GM23338 (cell line): ENCODE measurements at regions not wholly inside any gene's neighbourhood (a gene's known extent, or its start where the extent isn't known, plus 50 kb on each side); places are given as distances from the start of the nearest gene placed in this dataset.

ENCODE experiments used
- EZH2 ChIP-seq: fragments of 200-600 bp; sonication (generic); IDR thresholded peaks from one replicate; pipeline ENCODE4 v1.8.0; 2017; ENCODE audit warnings: antibody characterized with exemption, mild to moderate bottlenecking, low read depth; ENCODE audit not compliant: unreplicated experiment
- EZH2phosphoT487 ChIP-seq: fragments of 200-600 bp; sonication (generic); IDR thresholded peaks from one replicate; pipeline ENCODE4 v1.8.1; 2018; ENCODE audit warnings: antibody characterized with exemption; ENCODE audit not compliant: unreplicated experiment
- JUNB ChIP-seq: IDR thresholded peaks from one replicate; pipeline ENCODE4 v1.6.1; 2016; ENCODE audit warnings: antibody characterized with exemption; ENCODE audit not compliant: unreplicated experiment
- POLR2AphosphoS5 ChIP-seq: IDR thresholded peaks from 2 replicates; pipeline ENCODE4 v1.6.1; 2016; ENCODE audit warnings: antibody characterized with exemption, low read depth
- ZNF114 ChIP-seq: fragments of 250-450 bp; sonication (Bioruptor Pico); IDR thresholded peaks from 2 replicates; pipeline ENCODE4 v1.5.0; 2020; ENCODE audit warnings: mild to moderate bottlenecking, moderate library complexity
- ZNF331 ChIP-seq: fragments of 250-450 bp; sonication (Bioruptor Pico); IDR thresholded peaks from 2 replicates; pipeline ENCODE4 v1.5.0; 2020; ENCODE audit warnings: low read depth, mild to moderate bottlenecking, moderate library complexity
- TF ChIP-seq, protein P1 (sequence below): IDR thresholded peaks from 2 replicates; pipeline ENCODE4 v1.6.1; 2016; ENCODE audit warnings: antibody characterized with exemption
- TF ChIP-seq, protein P2 (sequence below), 2 experiments: fragments of 200-600 bp in 1 of 2; sonication (generic) in 1 of 2; conservative IDR thresholded peaks; 2 replicates each; pipeline versions ENCODE4 v1.5.1 to v1.6.1; 2016 to 2017; ENCODE audit warnings: antibody characterized with exemption in 2 of 2, low read depth in 2 of 2, mild to moderate bottlenecking in 2 of 2, moderate library complexity in 1 of 2
- TF ChIP-seq, protein P3 (sequence below): IDR thresholded peaks from one replicate; pipeline ENCODE4 v1.6.1; 2018; ENCODE audit warnings: antibody characterized with exemption; ENCODE audit not compliant: unreplicated experiment
- TF ChIP-seq, protein P4 (sequence below): fragments of 250-450 bp; sonication (Bioruptor Pico); IDR thresholded peaks from 2 replicates; pipeline ENCODE4 v1.5.0; 2020; ENCODE audit warnings: mild to moderate bottlenecking, moderate library complexity

DNA sequence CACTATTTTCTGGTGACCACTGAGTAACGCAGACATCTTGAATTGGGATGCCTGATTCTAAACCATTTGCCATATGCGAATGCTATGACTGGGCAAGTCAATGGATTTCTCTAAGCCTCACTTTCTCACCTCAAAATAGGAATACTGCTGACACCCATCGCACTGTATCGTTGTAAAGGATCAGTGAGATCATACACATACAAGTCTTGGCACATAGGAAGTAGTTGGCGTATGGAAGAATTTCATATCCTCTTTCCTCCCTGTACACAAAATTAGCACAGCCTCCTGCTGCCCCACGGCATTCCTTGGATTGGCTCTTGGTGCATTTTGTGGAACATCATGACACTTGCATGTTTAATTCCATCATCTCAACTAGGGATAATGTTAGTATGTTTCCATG is 366.9 kb downstream of the CMPK2 start:
- TF ChIP-seq, protein P1, sequence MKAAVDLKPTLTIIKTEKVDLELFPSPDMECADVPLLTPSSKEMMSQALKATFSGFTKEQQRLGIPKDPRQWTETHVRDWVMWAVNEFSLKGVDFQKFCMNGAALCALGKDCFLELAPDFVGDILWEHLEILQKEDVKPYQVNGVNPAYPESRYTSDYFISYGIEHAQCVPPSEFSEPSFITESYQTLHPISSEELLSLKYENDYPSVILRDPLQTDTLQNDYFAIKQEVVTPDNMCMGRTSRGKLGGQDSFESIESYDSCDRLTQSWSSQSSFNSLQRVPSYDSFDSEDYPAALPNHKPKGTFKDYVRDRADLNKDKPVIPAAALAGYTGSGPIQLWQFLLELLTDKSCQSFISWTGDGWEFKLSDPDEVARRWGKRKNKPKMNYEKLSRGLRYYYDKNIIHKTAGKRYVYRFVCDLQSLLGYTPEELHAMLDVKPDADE, result no peak
- no peak for TF ChIP-seq EZH2
- TF ChIP-seq POLR2AphosphoS5, result no peak
- no peak for TF ChIP-seq JUNB
- TF ChIP-seq EZH2phosphoT487, result no peak
- TF ChIP-seq, protein P2, sequence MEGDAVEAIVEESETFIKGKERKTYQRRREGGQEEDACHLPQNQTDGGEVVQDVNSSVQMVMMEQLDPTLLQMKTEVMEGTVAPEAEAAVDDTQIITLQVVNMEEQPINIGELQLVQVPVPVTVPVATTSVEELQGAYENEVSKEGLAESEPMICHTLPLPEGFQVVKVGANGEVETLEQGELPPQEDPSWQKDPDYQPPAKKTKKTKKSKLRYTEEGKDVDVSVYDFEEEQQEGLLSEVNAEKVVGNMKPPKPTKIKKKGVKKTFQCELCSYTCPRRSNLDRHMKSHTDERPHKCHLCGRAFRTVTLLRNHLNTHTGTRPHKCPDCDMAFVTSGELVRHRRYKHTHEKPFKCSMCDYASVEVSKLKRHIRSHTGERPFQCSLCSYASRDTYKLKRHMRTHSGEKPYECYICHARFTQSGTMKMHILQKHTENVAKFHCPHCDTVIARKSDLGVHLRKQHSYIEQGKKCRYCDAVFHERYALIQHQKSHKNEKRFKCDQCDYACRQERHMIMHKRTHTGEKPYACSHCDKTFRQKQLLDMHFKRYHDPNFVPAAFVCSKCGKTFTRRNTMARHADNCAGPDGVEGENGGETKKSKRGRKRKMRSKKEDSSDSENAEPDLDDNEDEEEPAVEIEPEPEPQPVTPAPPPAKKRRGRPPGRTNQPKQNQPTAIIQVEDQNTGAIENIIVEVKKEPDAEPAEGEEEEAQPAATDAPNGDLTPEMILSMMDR (conservative IDR thresholded peaks at IDR 0.05; ENCODE audit: low read depth in 2 of 2), result no peak
- no peak for TF ChIP-seq ZNF331
- TF ChIP-seq, protein P3, sequence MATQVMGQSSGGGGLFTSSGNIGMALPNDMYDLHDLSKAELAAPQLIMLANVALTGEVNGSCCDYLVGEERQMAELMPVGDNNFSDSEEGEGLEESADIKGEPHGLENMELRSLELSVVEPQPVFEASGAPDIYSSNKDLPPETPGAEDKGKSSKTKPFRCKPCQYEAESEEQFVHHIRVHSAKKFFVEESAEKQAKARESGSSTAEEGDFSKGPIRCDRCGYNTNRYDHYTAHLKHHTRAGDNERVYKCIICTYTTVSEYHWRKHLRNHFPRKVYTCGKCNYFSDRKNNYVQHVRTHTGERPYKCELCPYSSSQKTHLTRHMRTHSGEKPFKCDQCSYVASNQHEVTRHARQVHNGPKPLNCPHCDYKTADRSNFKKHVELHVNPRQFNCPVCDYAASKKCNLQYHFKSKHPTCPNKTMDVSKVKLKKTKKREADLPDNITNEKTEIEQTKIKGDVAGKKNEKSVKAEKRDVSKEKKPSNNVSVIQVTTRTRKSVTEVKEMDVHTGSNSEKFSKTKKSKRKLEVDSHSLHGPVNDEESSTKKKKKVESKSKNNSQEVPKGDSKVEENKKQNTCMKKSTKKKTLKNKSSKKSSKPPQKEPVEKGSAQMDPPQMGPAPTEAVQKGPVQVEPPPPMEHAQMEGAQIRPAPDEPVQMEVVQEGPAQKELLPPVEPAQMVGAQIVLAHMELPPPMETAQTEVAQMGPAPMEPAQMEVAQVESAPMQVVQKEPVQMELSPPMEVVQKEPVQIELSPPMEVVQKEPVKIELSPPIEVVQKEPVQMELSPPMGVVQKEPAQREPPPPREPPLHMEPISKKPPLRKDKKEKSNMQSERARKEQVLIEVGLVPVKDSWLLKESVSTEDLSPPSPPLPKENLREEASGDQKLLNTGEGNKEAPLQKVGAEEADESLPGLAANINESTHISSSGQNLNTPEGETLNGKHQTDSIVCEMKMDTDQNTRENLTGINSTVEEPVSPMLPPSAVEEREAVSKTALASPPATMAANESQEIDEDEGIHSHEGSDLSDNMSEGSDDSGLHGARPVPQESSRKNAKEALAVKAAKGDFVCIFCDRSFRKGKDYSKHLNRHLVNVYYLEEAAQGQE, result no peak
- TF ChIP-seq, protein P4, sequence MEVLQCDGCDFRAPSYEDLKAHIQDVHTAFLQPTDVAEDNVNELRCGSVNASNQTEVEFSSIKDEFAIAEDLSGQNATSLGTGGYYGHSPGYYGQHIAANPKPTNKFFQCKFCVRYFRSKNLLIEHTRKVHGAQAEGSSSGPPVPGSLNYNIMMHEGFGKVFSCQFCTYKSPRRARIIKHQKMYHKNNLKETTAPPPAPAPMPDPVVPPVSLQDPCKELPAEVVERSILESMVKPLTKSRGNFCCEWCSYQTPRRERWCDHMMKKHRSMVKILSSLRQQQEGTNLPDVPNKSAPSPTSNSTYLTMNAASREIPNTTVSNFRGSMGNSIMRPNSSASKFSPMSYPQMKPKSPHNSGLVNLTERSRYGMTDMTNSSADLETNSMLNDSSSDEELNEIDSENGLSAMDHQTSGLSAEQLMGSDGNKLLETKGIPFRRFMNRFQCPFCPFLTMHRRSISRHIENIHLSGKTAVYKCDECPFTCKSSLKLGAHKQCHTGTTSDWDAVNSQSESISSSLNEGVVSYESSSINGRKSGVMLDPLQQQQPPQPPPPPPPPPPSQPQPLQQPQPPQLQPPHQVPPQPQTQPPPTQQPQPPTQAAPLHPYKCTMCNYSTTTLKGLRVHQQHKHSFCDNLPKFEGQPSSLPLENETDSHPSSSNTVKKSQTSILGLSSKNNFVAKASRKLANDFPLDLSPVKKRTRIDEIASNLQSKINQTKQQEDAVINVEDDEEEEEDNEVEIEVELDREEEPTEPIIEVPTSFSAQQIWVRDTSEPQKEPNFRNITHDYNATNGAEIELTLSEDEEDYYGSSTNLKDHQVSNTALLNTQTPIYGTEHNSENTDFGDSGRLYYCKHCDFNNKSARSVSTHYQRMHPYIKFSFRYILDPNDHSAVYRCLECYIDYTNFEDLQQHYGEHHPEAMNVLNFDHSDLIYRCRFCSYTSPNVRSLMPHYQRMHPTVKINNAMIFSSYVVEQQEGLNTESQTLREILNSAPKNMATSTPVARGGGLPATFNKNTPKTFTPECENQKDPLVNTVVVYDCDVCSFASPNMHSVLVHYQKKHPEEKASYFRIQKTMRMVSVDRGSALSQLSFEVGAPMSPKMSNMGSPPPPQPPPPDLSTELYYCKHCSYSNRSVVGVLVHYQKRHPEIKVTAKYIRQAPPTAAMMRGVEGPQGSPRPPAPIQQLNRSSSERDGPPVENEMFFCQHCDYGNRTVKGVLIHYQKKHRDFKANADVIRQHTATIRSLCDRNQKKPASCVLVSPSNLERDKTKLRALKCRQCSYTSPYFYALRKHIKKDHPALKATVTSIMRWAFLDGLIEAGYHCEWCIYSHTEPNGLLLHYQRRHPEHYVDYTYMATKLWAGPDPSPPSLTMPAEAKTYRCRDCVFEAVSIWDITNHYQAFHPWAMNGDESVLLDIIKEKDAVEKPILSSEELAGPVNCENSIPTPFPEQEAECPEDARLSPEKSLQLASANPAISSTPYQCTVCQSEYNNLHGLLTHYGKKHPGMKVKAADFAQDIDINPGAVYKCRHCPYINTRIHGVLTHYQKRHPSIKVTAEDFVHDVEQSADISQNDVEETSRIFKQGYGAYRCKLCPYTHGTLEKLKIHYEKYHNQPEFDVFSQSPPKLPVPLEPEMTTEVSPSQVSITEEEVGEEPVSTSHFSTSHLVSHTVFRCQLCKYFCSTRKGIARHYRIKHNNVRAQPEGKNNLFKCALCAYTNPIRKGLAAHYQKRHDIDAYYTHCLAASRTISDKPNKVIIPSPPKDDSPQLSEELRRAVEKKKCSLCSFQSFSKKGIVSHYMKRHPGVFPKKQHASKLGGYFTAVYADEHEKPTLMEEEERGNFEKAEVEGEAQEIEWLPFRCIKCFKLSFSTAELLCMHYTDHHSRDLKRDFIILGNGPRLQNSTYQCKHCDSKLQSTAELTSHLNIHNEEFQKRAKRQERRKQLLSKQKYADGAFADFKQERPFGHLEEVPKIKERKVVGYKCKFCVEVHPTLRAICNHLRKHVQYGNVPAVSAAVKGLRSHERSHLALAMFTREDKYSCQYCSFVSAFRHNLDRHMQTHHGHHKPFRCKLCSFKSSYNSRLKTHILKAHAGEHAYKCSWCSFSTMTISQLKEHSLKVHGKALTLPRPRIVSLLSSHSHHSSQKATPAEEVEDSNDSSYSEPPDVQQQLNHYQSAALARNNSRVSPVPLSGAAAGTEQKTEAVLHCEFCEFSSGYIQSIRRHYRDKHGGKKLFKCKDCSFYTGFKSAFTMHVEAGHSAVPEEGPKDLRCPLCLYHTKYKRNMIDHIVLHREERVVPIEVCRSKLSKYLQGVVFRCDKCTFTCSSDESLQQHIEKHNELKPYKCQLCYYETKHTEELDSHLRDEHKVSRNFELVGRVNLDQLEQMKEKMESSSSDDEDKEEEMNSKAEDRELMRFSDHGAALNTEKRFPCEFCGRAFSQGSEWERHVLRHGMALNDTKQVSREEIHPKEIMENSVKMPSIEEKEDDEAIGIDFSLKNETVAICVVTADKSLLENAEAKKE (CRISPR knock-in tag), result no peak
- TF ChIP-seq ZNF114 (CRISPR knock-in tag), result no peak
